HG02938 (cell line): ENCODE measurements at regions not wholly inside any gene's neighbourhood (a gene's known extent, or its start where the extent isn't known, plus 50 kb on each side); places are given as distances from the start of the nearest gene placed in this dataset.

ENCODE experiments used
- ATAC-seq: cut with Tn5 transposase; IDR thresholded peaks from one replicate; pipeline ENCODE4 v1.9.1; 2021; ENCODE audit warnings: mild to moderate bottlenecking, moderate library complexity; ENCODE audit not compliant: unreplicated experiment

- ATAC-seq: no peak
These were observed 163.1 kb downstream of the TTLL2 start for GRCh38 chr6:167487749-167488664.

GRCh38 chr6:167491438-167492099, 166.7 kb downstream of the TTLL2 start:
- ATAC-seq: no peak

- ATAC-seq: no peak
These were observed 167.2 kb downstream of the TTLL2 start for GRCh38 chr6:167492100-167492449.

- ATAC-seq: no peak
These were observed 168.4 kb downstream of the TTLL2 start for GRCh38 chr6:167493310-167493709.

GRCh38 chr6:167493976-167494697, 169.3 kb downstream of the TTLL2 start:
- no peak for ATAC-seq

- ATAC-seq: no peak
These were observed 170.0 kb downstream of the TTLL2 start for GRCh38 chr6:167494698-167495435.

- no peak for ATAC-seq
These were observed 170.9 kb downstream of the TTLL2 start for GRCh38 chr6:167495506-167496401.

- ATAC-seq: no peak
These were observed 171.8 kb downstream of the TTLL2 start for GRCh38 chr6:167496707-167497106.

- no peak for ATAC-seq
These were observed 172.7 kb downstream of the TTLL2 start for GRCh38 chr6:167497428-167498056.

GRCh38 chr6:167499161-167499660, 174.3 kb downstream of the TTLL2 start:
- no peak for ATAC-seq

- ATAC-seq: no peak
These were observed 176.1 kb downstream of the TTLL2 start for GRCh38 chr6:167500961-167501360.

- ATAC-seq: no peak
These were observed 177.0 kb downstream of the TTLL2 start for GRCh38 chr6:167501831-167502385.

GRCh38 chr6:167502471-167502870, 177.6 kb downstream of the TTLL2 start:
- ATAC-seq: no peak

- no peak for ATAC-seq
These were observed 179.6 kb downstream of the TTLL2 start for GRCh38 chr6:167504385-167504961.

GRCh38 chr6:167505199-167505598, 180.3 kb downstream of the TTLL2 start:
- ATAC-seq: no peak

GRCh38 chr6:167505782-167506181, 180.9 kb downstream of the TTLL2 start:
- no peak for ATAC-seq

- ATAC-seq: no peak
These were observed 181.8 kb downstream of the TTLL2 start for GRCh38 chr6:167506443-167507301.
